Forelimb muscle (tissue), 1 donor: ENCODE measurements at regions not wholly inside any gene's neighbourhood (a gene's known extent, or its start where the extent isn't known, plus 50 kb on each side); places are given as distances from the start of the nearest gene placed in this dataset.
"Not testable (repeated sequence)": the region's sequence is repeated elsewhere in the genome, so short reads cannot be mapped to it uniquely, and the experiment has no call there.

Source experiments
- DNase-seq: peaks from one replicate; pipeline ENCODE4 v3.0.0-alpha.2; 2013; ENCODE audit warnings: low read depth

GRCh38 chr1:192862271-192862670 lies 53.4 kb downstream of the RGS2 start:
- no peak for DNase-seq

- DNase-seq, result no peak
Observed at GRCh38 chr1:192866241-192866868, 57.5 kb downstream of the RGS2 start.

- no peak for DNase-seq
Observed at GRCh38 chr1:192867180-192867579, 58.3 kb downstream of the RGS2 start.

GRCh38 chr1:192869308-192869940 lies 60.6 kb downstream of the RGS2 start:
- DNase-seq, result no peak

- no peak for DNase-seq
Observed at GRCh38 chr1:192872010-192872409, 63.2 kb downstream of the RGS2 start.

GRCh38 chr1:192873836-192874235 lies 65.0 kb downstream of the RGS2 start:
- DNase-seq, result no peak

- no peak for DNase-seq
Observed at GRCh38 chr1:192876633-192877032, 67.8 kb downstream of the RGS2 start.

GRCh38 chr1:192877283-192877886 lies 68.5 kb downstream of the RGS2 start:
- DNase-seq, result no peak

GRCh38 chr1:192878249-192878648 lies 69.4 kb downstream of the RGS2 start:
- peak; percentile 9 for DNase-seq

- no peak for DNase-seq
Observed at GRCh38 chr1:192879406-192879805, 70.6 kb downstream of the RGS2 start.

GRCh38 chr1:192880231-192880630 lies 71.4 kb downstream of the RGS2 start:
- DNase-seq, result no peak

- no peak for DNase-seq
Observed at GRCh38 chr1:192884241-192884640, 75.4 kb downstream of the RGS2 start.

- DNase-seq, result not testable (repeated sequence)
Observed at GRCh38 chr1:192885387-192885786, 76.5 kb downstream of the RGS2 start.

- no peak for DNase-seq
Observed at GRCh38 chr1:192887426-192887825, 78.6 kb downstream of the RGS2 start.

GRCh38 chr1:192888574-192888973 lies 79.7 kb downstream of the RGS2 start:
- DNase-seq, result no peak

- no peak for DNase-seq
Observed at GRCh38 chr1:192889082-192889481, 80.2 kb downstream of the RGS2 start.

GRCh38 chr1:192890134-192890533 lies 81.3 kb downstream of the RGS2 start:
- no peak for DNase-seq

- DNase-seq, result no peak
Observed at GRCh38 chr1:192892934-192893333, 84.1 kb downstream of the RGS2 start.

GRCh38 chr1:192895487-192895886 lies 86.6 kb downstream of the RGS2 start:
- DNase-seq, result not testable (repeated sequence)

- no peak for DNase-seq
Observed at GRCh38 chr1:192896376-192896775, 87.5 kb downstream of the RGS2 start.

GRCh38 chr1:192901500-192901899 lies 92.7 kb downstream of the RGS2 start:
- DNase-seq, result no peak

GRCh38 chr1:192903142-192903541 lies 94.3 kb downstream of the RGS2 start:
- peak; percentile 8 for DNase-seq

GRCh38 chr1:192904438-192904895 lies 95.6 kb downstream of the RGS2 start:
- peak; percentile 6 for DNase-seq
